Body of pancreas (tissue), 4 donors: ENCODE measurements at regions not wholly inside any gene's neighbourhood (a gene's known extent, or its start where the extent isn't known, plus 50 kb on each side); places are given as distances from the start of the nearest gene placed in this dataset.

Source experiments
- CTCF ChIP-seq, 7 experiments: fragments of 450-650 bp in 4 of 7; fragments of 200-600 bp in 3 of 7; sonication (generic) in 3 of 7; IDR thresholded peaks; one replicate each; pipeline ENCODE4 v1.5.1; 2016 to 2019; ENCODE audit warnings: antibody characterized with exemption in 7 of 7
- POLR2A ChIP-seq, 3 donors: fragments of 450-650 bp; IDR thresholded peaks; one replicate each; pipeline ENCODE4 v1.6.1; 2016; ENCODE audit warnings: antibody characterized with exemption in 3 of 3, mild to moderate bottlenecking in 2 of 3

GRCh38 chr9:24912767-24913166 is 367.1 kb upstream of the IZUMO3 start:
- TF ChIP-seq CTCF (IDR thresholded peaks at IDR 0.05) (no peak), POLR2A (IDR thresholded peaks at IDR 0.05) (no peak)
